ENCODE measurements at regions not wholly inside any gene's neighbourhood (a gene's known extent, or its start where the extent isn't known, plus 50 kb on each side); places are given as distances from the start of the nearest gene placed in this dataset.

DNA sequence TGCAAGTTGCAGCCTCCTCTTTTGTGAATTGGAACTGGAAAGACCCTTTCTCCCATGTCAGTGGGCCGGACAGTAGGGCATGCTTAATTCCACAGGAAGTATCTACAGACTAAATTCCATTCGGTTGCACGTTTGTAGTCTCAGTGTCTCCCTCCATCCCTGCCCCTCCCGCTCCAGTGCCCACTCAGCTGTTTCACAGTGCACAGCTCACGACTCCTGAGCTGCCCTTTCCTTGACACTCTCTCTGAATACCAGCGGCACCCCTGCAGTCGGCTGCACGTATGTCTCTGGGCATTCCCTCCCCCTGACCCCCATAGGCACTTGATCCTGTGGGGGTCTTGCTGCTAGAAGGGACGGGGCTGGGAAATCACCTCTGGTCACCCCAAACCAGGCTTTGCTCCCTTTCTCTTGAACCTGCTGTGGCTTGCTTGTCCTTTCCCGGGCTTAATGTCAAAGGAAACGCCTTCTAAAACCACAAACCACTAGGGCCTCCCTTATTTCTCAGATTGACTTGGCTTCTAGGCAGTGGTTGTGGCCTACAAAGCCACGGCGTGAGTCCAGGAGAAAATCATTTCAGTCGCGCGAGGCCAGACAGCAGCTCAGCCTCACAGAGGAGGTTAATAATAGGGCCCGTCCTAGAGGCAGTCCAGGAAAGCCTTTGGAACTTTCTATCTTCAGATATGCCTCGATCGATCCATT, 365.3 kb upstream of the PROX1 start:
- no peak for TF ChIP-seq USF1 (IDR thresholded peaks at IDR 0.05)
- no peak for TF ChIP-seq EP300 (IDR thresholded peaks at IDR 0.05; ENCODE audit: borderline replicate concordance)
- no peak for TF ChIP-seq CREB1 (IDR thresholded peaks at IDR 0.05; ENCODE audit: low read depth)

DNA sequence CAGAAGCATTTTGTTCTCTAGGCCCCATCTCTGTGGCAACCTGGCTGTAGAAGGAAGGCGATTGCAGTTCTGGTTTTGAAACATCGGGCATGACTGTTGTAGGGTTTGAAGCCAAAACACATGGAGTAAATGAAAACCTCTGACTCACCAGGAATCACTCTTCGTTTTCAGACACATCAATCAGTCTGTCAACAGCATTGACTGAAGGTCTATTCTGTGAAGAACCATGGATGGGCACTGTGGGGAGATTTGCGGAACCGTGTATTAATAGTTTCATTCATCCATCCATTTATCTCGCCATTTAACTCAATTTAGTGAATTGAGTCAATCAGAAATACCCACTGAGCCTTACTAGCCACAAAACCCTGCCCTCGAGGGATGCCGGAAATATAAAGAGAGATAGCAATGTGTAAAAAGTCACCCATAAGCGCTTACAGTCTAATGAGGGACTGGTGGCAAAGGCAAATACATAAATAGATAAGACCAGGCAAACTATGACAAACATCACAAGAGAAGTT, 364.6 kb upstream of the PROX1 start:
- TF ChIP-seq RAD21 (IDR thresholded peaks at IDR 0.05; ENCODE audit: low read depth) (no peak), FOXM1 (IDR thresholded peaks at IDR 0.05; ENCODE audit: borderline replicate concordance, low read depth) (no peak), CREB1 (IDR thresholded peaks at IDR 0.05; ENCODE audit: low read depth) (no peak), TEAD4 (IDR thresholded peaks at IDR 0.05) (no peak), EP300 (IDR thresholded peaks at IDR 0.05; ENCODE audit: borderline replicate concordance) (no peak), NFIC (IDR thresholded peaks at IDR 0.05) (no peak), TCF12 (IDR thresholded peaks at IDR 0.05; ENCODE audit: low read depth) (no peak), USF1 (IDR thresholded peaks at IDR 0.05) (no peak), REST (IDR thresholded peaks at IDR 0.05; ENCODE audit: low read depth) (no peak), EGR1 (IDR thresholded peaks at IDR 0.05) (no peak), YY1 (IDR thresholded peaks at IDR 0.05; ENCODE audit: low read depth) (no peak), TAF1 (IDR thresholded peaks at IDR 0.05; ENCODE audit: low read depth) (no peak), CEBPB (IDR thresholded peaks at IDR 0.05) (no peak), ZBTB7A (IDR thresholded peaks at IDR 0.05; ENCODE audit: low read depth) (no peak)
- TF ChIP-seq, protein P1, sequence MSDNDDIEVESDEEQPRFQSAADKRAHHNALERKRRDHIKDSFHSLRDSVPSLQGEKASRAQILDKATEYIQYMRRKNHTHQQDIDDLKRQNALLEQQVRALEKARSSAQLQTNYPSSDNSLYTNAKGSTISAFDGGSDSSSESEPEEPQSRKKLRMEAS (IDR thresholded peaks at IDR 0.05) = no peak

DNA sequence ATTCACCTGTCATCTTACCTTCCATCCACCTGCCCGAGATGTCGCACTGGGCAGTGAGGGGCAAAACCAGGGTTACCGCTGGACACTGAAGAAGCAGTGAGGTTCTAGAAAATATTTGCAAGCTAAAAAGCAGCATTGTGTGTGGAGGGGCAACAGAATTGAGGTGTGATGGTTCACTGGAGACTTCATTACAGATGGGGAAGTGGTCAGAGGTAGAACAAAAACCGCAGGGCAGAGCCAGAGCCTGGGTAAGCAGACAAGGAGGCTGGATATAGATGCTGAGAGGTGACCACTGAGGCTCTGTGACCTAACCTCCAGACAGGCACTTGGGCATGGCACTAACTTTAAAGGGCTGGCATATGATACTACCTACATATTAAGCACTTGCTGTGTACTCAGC, 363.9 kb upstream of the PROX1 start:
- TF ChIP-seq REST (IDR thresholded peaks at IDR 0.05; ENCODE audit: low read depth) = no peak
- no peak for TF ChIP-seq NFIC (IDR thresholded peaks at IDR 0.05)

- no peak for TF ChIP-seq ZBTB7A (IDR thresholded peaks at IDR 0.05; ENCODE audit: low read depth)
- TF ChIP-seq REST (IDR thresholded peaks at IDR 0.05; ENCODE audit: low read depth) = no peak
- TF ChIP-seq RAD21 (IDR thresholded peaks at IDR 0.05; ENCODE audit: low read depth) = no peak
These were observed 346.5 kb upstream of the PROX1 start for GRCh38 chr1:213641312-213641711.

- TF ChIP-seq FOXM1 (IDR thresholded peaks at IDR 0.05; ENCODE audit: borderline replicate concordance, low read depth) (no peak), TCF12 (IDR thresholded peaks at IDR 0.05; ENCODE audit: low read depth) (no peak), TAF1 (IDR thresholded peaks at IDR 0.05; ENCODE audit: low read depth) (no peak), CEBPB (IDR thresholded peaks at IDR 0.05) (no peak), EP300 (IDR thresholded peaks at IDR 0.05; ENCODE audit: borderline replicate concordance) (no peak), RAD21 (IDR thresholded peaks at IDR 0.05; ENCODE audit: low read depth) (no peak), ZBTB7A (IDR thresholded peaks at IDR 0.05; ENCODE audit: low read depth) (no peak), CREB1 (IDR thresholded peaks at IDR 0.05; ENCODE audit: low read depth) (no peak), YY1 (IDR thresholded peaks at IDR 0.05; ENCODE audit: low read depth) (no peak), EGR1 (IDR thresholded peaks at IDR 0.05) (no peak), TEAD4 (IDR thresholded peaks at IDR 0.05) (no peak), USF1 (IDR thresholded peaks at IDR 0.05) (no peak), REST (IDR thresholded peaks at IDR 0.05; ENCODE audit: low read depth) (no peak), NFIC (IDR thresholded peaks at IDR 0.05) (no peak)
- TF ChIP-seq, protein P1 (IDR thresholded peaks at IDR 0.05) = no peak
These were observed 344.4 kb upstream of the PROX1 start for GRCh38 chr1:213643360-213643759.

All from Ishikawa (cell line).